ENCODE measurements at regions not wholly inside any gene's neighbourhood (a gene's known extent, or its start where the extent isn't known, plus 50 kb on each side); places are given as distances from the start of the nearest gene placed in this dataset.
A peak's percentile ranks its signal among the peaks of the same experiment; 100 is the strongest.

DNA sequence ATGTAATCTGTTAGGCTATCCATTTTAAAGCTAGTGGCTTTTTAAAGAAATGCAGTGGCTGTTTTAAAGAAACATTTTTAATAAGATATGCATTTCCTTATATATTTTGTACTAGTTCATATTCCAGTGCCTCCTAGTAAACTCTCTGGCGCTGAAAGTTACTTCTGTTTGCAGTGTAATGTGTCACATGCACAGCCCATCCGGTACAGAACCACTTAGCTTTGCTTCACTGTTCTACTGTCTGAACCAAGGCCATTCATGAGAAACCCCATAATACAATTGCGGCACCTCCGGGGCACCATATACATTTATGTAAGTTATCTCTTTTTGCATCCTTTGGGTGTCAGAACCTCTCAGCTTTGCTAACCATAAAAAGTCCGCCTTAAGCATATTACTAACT is 114.6 kb upstream of the KCTD1 start:
- no peaks in the 10 kb centered on the region for H3K9me3 ChIP-seq (ENCODE audit: control insufficient read depth in 2 of 2, low read length in 2 of 2)
- H3K4me1 ChIP-seq (ENCODE audit: control insufficient read depth, insufficient read depth, low read length) = no peaks in the 10 kb centered on the region
- H3K27ac ChIP-seq (ENCODE audit: low read length) = no peak overlapping the region
- H3K9ac ChIP-seq (ENCODE audit: low read length in 2 of 2) = no peak overlapping the region
- H3K4me3 ChIP-seq (ENCODE audit: low read length in 2 of 2) = no peak overlapping the region
- peaks cover 4 to 6% of the 10 kb centered on the region in 2 donors for H3K27me3 ChIP-seq (ENCODE audit: control insufficient read depth in 1 of 2, insufficient read depth in 2 of 2, low read length in 2 of 2)
- H3K36me3 ChIP-seq (ENCODE audit: control insufficient read depth in 2 of 2, insufficient read depth in 2 of 2, low read length in 2 of 2) = no peaks in the 10 kb centered on the region

DNA sequence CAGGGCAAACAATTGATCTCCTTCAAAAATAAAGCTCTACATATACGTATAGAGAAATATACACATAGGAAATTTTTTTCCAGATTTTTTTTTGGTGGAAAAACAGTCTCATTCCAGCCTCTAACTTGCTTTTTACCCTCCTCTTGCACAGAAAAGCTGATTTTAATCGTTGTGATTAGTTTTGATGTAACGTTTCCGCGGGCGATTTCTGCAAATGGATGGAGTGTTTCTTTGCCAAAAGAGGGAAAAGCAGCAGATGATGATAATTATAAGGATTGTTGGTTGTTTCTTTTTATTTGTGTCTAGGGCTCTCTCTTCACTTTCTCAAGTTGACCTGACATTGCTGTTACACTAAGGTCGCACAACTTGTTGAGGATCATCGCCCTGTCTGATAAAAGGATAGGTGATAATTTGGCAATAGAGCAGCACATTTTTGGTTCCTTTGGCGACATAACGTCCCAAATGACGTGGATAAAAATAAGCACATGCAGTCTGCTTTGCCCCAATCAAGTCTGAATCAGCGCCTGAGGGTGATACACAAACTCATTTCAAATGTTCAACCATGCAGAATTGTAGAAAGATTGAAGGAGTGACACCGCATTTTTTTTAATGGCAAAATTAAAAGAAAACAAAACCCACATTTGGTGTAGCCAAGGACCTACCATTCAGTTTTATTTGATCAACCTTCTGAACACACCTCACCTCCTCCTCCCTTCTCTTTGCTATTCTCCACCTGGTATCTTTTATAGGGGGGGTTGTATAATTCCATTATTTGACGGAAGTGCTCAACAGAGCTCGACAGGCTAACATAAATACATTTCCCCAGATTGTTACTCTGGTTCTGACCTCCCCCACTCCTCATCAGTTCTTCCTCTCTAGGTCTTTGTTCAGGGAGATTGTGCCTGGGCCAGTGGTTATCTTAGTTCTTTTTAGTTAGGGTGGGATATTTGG is 109.6 kb upstream of the KCTD1 start:
- no peaks in the 10 kb centered on the region for H3K36me3 ChIP-seq (ENCODE audit: control insufficient read depth in 2 of 2, insufficient read depth in 2 of 2, low read length in 2 of 2)
- peaks cover 23% of the 10 kb centered on the region for H3K4me1 ChIP-seq (ENCODE audit: control insufficient read depth, insufficient read depth, low read length)
- H3K9ac ChIP-seq (ENCODE audit: low read length in 2 of 2) = peak overlapping the region; percentile 63 to 73
- H3K4me3 ChIP-seq (ENCODE audit: low read length in 2 of 2) = peak overlapping the region; percentile 80 to 86
- no peaks in the 10 kb centered on the region for H3K9me3 ChIP-seq (ENCODE audit: control insufficient read depth in 2 of 2, low read length in 2 of 2)
- peak overlapping the region; percentile 41 for H3K27ac ChIP-seq (ENCODE audit: low read length)
- H3K27me3 ChIP-seq (ENCODE audit: control insufficient read depth in 1 of 2, insufficient read depth in 2 of 2, low read length in 2 of 2) = peaks cover 0 to 4% of the 10 kb centered on the region in 2 donors

DNA sequence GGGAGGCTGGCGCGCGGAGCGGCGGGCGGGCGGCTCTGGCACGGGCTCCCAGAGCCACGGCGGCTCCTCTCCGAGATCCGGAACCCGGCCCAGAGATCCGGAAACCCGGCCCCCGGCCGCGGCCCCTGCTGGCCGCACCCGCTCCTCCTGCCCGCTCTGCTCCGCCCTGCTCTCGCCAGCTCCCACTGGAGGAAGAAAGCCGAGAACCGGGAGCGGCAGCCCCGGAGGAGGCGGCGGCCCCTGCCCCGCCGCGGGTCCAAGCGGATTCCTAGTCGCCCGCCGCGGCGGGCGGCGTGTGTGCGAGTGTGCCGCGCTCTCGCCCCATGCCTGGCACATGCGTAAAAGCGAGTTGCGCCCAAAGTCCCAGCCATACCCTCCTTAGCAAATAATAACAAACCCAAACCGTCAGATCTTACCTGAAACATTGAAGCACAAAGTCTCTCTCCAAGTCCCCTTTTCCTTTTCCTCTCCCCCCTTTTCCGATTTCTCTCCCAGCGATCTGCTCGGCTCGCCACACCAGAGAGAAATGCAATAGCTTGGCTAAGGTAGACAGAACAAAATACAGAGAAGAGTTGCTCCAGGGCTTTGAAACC is 108.7 kb upstream of the KCTD1 start:
- Histone ChIP-seq H3K27ac (ENCODE audit: low read length) (peak overlapping the region; percentile 41), H3K9ac (ENCODE audit: low read length in 2 of 2) (peak overlapping the region; percentile 63 to 73), H3K4me3 (ENCODE audit: low read length in 2 of 2) (peak overlapping the region; percentile 80 to 86), H3K4me1 (ENCODE audit: control insufficient read depth, insufficient read depth, low read length) (peaks cover 23% of the 10 kb centered on the region), H3K36me3 (ENCODE audit: control insufficient read depth in 2 of 2, insufficient read depth in 2 of 2, low read length in 2 of 2) (no peaks in the 10 kb centered on the region), H3K9me3 (ENCODE audit: control insufficient read depth in 2 of 2, low read length in 2 of 2) (no peaks in the 10 kb centered on the region), H3K27me3 (ENCODE audit: control insufficient read depth in 1 of 2, insufficient read depth in 2 of 2, low read length in 2 of 2) (peaks cover 0 to 4% of the 10 kb centered on the region in 2 donors)

DNA sequence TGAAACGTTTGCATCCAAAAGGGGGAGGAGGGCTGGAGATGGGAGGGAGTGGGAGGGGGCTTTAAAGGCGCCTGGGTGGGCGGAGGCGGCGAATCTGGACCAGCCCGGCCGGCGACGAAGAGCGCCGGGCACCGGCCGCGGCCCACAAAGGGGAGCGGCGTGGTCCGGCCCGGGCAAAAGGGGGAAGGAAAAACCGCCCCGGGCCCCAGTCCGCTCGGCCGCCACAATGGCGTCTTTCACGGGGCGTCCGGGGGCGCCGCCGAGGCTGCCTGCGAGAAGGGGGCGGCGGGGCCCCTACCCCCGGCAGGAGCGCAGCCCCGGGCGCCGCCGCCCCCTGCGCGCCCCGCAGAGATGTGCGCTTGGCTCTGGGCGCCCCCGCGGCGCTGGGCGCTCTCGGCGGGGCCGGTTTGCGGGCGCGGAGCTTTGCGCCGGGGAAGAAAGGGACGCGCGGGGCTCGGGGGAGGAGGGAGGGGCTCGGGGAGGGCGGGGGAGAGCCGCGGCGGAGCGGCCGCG is 108.1 kb upstream of the KCTD1 start:
- Histone ChIP-seq H3K9ac (ENCODE audit: low read length in 2 of 2) (peak overlapping the region; percentile 32 to 55), H3K27ac (ENCODE audit: low read length) (no peak overlapping the region), H3K36me3 (ENCODE audit: control insufficient read depth in 2 of 2, insufficient read depth in 2 of 2, low read length in 2 of 2) (no peaks in the 10 kb centered on the region), H3K4me3 (ENCODE audit: low read length in 2 of 2) (peak overlapping the region; percentile 32 to 80), H3K9me3 (ENCODE audit: control insufficient read depth in 2 of 2, low read length in 2 of 2) (no peaks in the 10 kb centered on the region), H3K27me3 (ENCODE audit: control insufficient read depth in 1 of 2, insufficient read depth in 2 of 2, low read length in 2 of 2) (peaks cover 0 to 4% of the 10 kb centered on the region in 2 donors), H3K4me1 (ENCODE audit: control insufficient read depth, insufficient read depth, low read length) (peaks cover 23% of the 10 kb centered on the region)

DNA sequence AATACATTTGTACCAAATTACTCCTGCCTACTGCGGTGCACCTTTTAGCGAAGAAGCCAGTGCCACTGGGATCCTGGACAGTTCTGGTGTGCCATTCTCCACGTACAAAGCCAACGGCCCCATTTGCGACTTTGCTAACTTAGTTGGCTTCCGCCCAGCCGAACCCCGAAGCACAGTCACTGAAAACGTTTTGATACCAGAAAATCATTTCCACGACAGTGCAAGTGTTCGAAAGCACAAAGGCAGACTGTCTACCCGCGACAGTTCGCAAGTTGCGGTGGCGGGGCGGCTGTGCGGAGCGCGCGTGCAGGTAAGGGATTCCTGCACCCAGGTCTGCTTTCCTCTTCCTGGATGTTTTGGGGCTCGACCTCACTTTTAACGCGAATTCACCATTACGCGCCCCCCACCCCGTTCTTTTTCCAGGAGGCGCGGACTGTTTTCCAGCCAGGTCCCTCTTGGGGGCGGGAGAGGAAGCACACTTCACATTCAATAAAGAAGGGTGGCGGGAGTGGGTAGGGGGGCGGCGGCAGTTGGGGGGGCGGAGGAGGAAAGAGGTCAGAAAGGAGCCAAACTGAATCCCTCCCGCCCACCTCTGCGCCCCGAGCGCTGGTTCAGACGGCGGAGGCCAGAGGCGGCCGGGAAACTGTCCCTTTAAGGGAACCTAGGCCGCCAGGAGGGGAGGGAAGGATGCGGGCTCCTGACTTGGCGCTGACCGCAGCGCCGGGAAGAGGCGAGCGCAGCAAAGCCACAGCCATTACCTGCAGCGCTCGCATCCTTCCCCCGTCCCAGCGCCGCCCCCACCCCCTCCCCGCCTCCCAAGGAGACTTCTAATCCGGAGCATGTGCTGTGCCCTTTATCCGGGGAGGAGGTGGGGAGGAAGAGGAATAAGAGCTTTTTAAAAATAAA is 107.4 kb upstream of the KCTD1 start:
- no peak overlapping the region for H3K27ac ChIP-seq (ENCODE audit: low read length)
- H3K9me3 ChIP-seq (ENCODE audit: control insufficient read depth in 2 of 2, low read length in 2 of 2) = no peaks in the 10 kb centered on the region
- H3K4me3 ChIP-seq (ENCODE audit: low read length in 2 of 2) = peak overlapping the region; percentile 65 to 80
- H3K36me3 ChIP-seq (ENCODE audit: control insufficient read depth in 2 of 2, insufficient read depth in 2 of 2, low read length in 2 of 2) = no peaks in the 10 kb centered on the region
- peaks cover 23% of the 10 kb centered on the region for H3K4me1 ChIP-seq (ENCODE audit: control insufficient read depth, insufficient read depth, low read length)
- H3K27me3 ChIP-seq (ENCODE audit: control insufficient read depth in 1 of 2, insufficient read depth in 2 of 2, low read length in 2 of 2) = peaks cover 0 to 3% of the 10 kb centered on the region in 2 donors
- H3K9ac ChIP-seq (ENCODE audit: low read length in 2 of 2) = peak overlapping the region in 1 of 2 donors; percentile 32

DNA sequence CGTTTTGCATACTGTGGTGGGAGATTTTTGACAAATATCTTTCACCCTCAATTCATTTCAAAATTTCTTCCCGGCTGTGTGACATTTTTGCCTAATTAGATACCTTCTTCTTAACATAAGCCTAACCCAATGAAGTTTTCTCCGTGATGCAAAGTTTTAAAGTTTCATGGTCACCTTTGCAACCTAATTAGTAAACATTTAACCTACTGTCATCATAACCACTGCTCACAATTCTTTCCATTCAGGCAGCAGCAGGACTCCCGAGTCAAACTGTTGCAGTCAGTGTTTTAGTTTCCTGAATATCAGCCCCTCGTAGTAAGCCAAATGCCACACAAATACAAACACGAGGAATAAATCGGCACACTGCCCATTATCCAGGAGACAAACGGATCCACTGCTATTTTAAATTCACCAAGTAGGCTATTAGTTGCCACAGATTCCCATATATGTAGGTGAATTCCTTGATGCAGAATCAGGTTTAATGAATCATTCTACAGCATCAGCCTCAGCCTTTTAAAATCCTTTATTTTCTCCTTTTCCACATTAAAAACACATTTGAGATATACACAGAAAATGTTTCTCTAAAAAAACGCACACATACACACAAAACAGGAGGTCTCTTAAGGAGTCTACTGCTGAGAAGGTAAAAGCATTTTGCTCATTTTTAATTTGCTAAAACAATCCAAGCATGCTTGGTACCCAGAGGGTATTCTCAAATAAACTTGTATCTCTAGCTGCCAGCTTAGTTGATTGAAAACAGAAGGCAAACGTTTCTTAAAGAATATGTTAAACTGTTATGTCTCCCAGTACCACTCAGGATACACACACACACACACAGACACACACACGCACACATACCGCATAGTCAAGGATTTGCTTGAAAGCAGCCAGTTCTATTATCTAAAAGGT is 106.5 kb upstream of the KCTD1 start:
- Histone ChIP-seq H3K27me3 (ENCODE audit: control insufficient read depth in 1 of 2, insufficient read depth in 2 of 2, low read length in 2 of 2) (no peaks in the 10 kb centered on the region), H3K9ac (ENCODE audit: low read length in 2 of 2) (no peak overlapping the region), H3K4me3 (ENCODE audit: low read length in 2 of 2) (peak overlapping the region in 1 of 2 donors; percentile 80), H3K9me3 (ENCODE audit: control insufficient read depth in 2 of 2, low read length in 2 of 2) (no peaks in the 10 kb centered on the region), H3K4me1 (ENCODE audit: control insufficient read depth, insufficient read depth, low read length) (peaks cover 23% of the 10 kb centered on the region), H3K27ac (ENCODE audit: low read length) (no peak overlapping the region), H3K36me3 (ENCODE audit: control insufficient read depth in 2 of 2, insufficient read depth in 2 of 2, low read length in 2 of 2) (no peaks in the 10 kb centered on the region)

DNA sequence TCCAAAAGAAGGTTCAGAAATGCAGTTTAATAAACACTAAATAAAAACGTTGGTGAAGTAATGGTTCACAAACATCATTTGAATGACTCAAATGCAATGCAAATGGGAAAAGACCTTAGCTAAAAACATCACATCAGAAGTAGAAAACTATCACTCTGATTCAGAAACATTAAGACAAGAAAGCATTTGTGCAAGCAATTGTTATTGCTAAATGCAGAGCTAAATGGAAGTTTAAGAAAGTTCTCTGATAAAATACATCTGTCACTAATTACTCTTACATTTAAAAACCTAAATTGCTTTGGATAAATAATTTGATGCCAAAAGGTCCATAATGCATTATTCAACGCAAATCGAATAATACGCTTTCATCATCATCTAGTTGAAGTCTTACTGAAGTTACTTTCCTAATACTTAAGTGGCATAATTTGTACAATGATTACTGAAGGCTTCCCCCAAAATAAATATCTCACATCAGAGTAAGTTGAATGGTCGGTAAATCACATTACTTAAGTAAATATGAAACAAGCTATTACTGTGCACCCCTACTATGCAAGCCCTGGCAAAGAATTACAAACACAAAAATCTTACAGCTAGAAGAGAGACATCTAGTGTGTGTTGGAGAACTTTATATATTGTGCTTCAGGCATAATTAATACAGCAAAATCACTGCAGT is 105.7 kb upstream of the KCTD1 start:
- no peak overlapping the region for H3K4me3 ChIP-seq (ENCODE audit: low read length in 2 of 2)
- no peaks in the 10 kb centered on the region for H3K36me3 ChIP-seq (ENCODE audit: control insufficient read depth in 2 of 2, insufficient read depth in 2 of 2, low read length in 2 of 2)
- H3K27me3 ChIP-seq (ENCODE audit: control insufficient read depth in 1 of 2, insufficient read depth in 2 of 2, low read length in 2 of 2) = no peaks in the 10 kb centered on the region
- H3K27ac ChIP-seq (ENCODE audit: low read length) = no peak overlapping the region
- H3K9ac ChIP-seq (ENCODE audit: low read length in 2 of 2) = no peak overlapping the region
- no peaks in the 10 kb centered on the region for H3K9me3 ChIP-seq (ENCODE audit: control insufficient read depth in 2 of 2, low read length in 2 of 2)
- peaks cover 23% of the 10 kb centered on the region for H3K4me1 ChIP-seq (ENCODE audit: control insufficient read depth, insufficient read depth, low read length)

DNA sequence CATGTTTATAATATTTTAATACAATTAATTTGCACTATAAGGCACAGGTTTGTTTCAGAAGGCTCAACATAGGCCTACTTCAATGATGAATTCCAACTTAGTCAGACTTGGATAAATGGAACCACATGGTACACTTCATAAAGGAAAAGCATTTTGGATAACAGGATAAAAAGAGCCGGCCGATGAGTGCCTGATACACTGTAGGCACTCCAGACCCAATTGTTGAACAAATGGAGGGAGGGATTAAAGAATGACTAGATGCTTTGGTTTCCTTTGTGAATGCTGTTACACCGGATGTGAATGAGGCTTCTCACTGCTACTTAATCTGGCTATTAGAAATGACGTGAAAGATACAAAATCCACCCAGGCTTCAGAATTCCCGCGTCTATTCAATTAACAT is 104.1 kb upstream of the KCTD1 start:
- H3K4me3 ChIP-seq (ENCODE audit: low read length in 2 of 2) = no peak overlapping the region
- peaks cover 18% of the 10 kb centered on the region for H3K4me1 ChIP-seq (ENCODE audit: control insufficient read depth, insufficient read depth, low read length)
- no peak overlapping the region for H3K9ac ChIP-seq (ENCODE audit: low read length in 2 of 2)
- no peak overlapping the region for H3K27ac ChIP-seq (ENCODE audit: low read length)
- no peaks in the 10 kb centered on the region for H3K36me3 ChIP-seq (ENCODE audit: control insufficient read depth in 2 of 2, insufficient read depth in 2 of 2, low read length in 2 of 2)
- H3K27me3 ChIP-seq (ENCODE audit: control insufficient read depth in 1 of 2, insufficient read depth in 2 of 2, low read length in 2 of 2) = no peaks in the 10 kb centered on the region
- no peaks in the 10 kb centered on the region for H3K9me3 ChIP-seq (ENCODE audit: control insufficient read depth in 2 of 2, low read length in 2 of 2)

Data from stomach smooth muscle (tissue), 2 donors.